HG02571 (cell line): ENCODE measurements at regions not wholly inside any gene's neighbourhood (a gene's known extent, or its start where the extent isn't known, plus 50 kb on each side); places are given as distances from the start of the nearest gene placed in this dataset.

ENCODE experiments used
- ATAC-seq: cut with Tn5 transposase; IDR thresholded peaks from one replicate; pipeline ENCODE4 v1.9.1; 2021; ENCODE audit warnings: mild to moderate bottlenecking, moderate library complexity; ENCODE audit not compliant: unreplicated experiment

- ATAC-seq, result no peak
Observed at GRCh38 chr11:45369313-45369712, 83.2 kb upstream of the SYT13 start.

GRCh38 chr11:45368697-45369096 lies 82.6 kb upstream of the SYT13 start:
- no peak for ATAC-seq

GRCh38 chr11:45366619-45367190 lies 80.6 kb upstream of the SYT13 start:
- ATAC-seq, result no peak

- no peak for ATAC-seq
Observed at GRCh38 chr11:45365961-45366618, 79.9 kb upstream of the SYT13 start.

GRCh38 chr11:45362636-45363035 lies 76.5 kb upstream of the SYT13 start:
- ATAC-seq, result no peak

- no peak for ATAC-seq
Observed at GRCh38 chr11:45361551-45361950, 75.4 kb upstream of the SYT13 start.

- no peak for ATAC-seq
Observed at GRCh38 chr11:45355706-45356041, 69.5 kb upstream of the SYT13 start.

- peak; percentile 84 for ATAC-seq
Observed at GRCh38 chr11:45354976-45355705, 69.0 kb upstream of the SYT13 start.

GRCh38 chr11:45348729-45349128 lies 62.6 kb upstream of the SYT13 start:
- no peak for ATAC-seq

GRCh38 chr11:45347348-45348082 lies 61.4 kb upstream of the SYT13 start:
- no peak for ATAC-seq

GRCh38 chr11:45345491-45345890 lies 59.4 kb upstream of the SYT13 start:
- ATAC-seq, result no peak

- no peak for ATAC-seq
Observed at GRCh38 chr11:45344028-45344427, 57.9 kb upstream of the SYT13 start.

- no peak for ATAC-seq
Observed at GRCh38 chr11:45343444-45343843, 57.3 kb upstream of the SYT13 start.

GRCh38 chr11:45341372-45341771 lies 55.2 kb upstream of the SYT13 start:
- no peak for ATAC-seq

- ATAC-seq, result peak; percentile 97
Observed at GRCh38 chr11:45339729-45340519, 53.8 kb upstream of the SYT13 start.

- no peak for ATAC-seq
Observed at GRCh38 chr11:45337583-45338360, 51.6 kb upstream of the SYT13 start.

- ATAC-seq, result no peak
Observed at GRCh38 chr11:45336136-45336535, 50.0 kb upstream of the SYT13 start.
